22Rv1 (cell line): ENCODE measurements at regions not wholly inside any gene's neighbourhood (a gene's known extent, or its start where the extent isn't known, plus 50 kb on each side); places are given as distances from the start of the nearest gene placed in this dataset.
"Not testable (repeated sequence)": the region's sequence is repeated elsewhere in the genome, so short reads cannot be mapped to it uniquely, and the experiment has no call there.

Experiments
- H3K27ac ChIP-seq: fragments of 450-650 bp; 2 replicates; pipeline ENCODE4 v1.5.1; 2017
- ZFX ChIP-seq: fragments of 450-650 bp; IDR thresholded peaks from 2 replicates; pipeline ENCODE4 v1.6.1; 2017; ENCODE audit warnings: antibody characterized with exemption, borderline replicate concordance
- TF ChIP-seq, protein P1 (sequence below): fragments of 450-650 bp; IDR thresholded peaks from 2 replicates; pipeline ENCODE4 v1.5.1; 2017; ENCODE audit warnings: mild to moderate bottlenecking

DNA sequence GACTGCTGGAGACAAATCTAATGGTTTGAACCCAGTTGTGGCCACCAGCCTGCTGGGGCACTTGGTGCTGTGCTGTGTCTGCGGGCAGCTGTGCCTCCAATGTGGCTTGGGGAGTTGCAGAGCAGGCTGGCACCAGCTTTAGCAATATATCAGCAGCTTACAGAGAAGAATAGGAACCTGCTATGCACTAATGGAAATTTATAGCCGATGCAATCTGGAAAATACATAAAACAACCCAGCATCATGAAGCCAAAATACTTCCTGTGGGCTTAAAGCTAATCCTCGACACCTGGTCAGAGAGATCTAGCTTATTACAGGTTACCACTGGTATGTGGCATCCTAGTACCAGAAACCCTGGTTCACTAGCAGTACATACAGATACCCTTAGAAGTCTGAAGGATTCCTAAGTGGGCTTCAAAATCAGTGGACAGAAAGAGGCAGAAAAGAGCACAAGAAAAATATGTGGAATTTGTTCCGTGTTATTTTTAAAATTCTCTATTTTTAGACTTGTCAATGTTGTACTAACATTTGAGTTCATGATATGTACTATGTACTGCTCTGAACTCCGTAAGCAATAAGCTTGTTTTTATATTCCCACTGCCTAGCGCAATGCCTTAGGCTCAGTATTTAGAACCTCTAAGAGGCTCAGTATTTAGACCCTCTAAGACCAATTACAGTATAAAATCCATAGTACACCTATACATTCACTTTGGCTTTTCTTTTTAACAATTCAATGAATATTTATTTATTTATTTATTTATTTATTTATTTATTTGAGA is 194.7 kb downstream of the UXS1 start:
- H3K27ac ChIP-seq, result no peak overlapping the region

DNA sequence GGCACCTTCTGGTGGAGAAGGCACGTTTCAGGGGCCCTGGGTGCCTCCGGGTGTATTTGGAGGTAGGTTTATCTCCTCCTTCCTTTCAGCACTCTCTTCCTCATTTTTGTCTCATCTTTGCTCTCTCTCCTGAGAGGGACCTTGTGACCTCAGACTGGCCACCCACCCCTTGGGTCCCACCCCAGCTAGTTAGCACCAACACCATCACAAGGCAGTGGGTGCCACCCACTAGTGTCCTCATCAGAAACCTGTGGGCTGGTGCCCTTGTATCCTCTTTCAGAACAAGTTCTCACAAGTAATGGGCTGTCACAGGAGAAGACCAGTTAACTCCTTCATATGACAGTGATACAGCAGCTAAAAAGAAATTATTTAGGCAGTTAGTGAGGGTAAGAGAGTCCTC is 196.4 kb downstream of the UXS1 start:
- no peak for TF ChIP-seq ZFX
- H3K27ac ChIP-seq, result no peak overlapping the region

More for the DNA sequence above, 194.7 kb downstream of the UXS1 start:
- TF ChIP-seq, protein P1, sequence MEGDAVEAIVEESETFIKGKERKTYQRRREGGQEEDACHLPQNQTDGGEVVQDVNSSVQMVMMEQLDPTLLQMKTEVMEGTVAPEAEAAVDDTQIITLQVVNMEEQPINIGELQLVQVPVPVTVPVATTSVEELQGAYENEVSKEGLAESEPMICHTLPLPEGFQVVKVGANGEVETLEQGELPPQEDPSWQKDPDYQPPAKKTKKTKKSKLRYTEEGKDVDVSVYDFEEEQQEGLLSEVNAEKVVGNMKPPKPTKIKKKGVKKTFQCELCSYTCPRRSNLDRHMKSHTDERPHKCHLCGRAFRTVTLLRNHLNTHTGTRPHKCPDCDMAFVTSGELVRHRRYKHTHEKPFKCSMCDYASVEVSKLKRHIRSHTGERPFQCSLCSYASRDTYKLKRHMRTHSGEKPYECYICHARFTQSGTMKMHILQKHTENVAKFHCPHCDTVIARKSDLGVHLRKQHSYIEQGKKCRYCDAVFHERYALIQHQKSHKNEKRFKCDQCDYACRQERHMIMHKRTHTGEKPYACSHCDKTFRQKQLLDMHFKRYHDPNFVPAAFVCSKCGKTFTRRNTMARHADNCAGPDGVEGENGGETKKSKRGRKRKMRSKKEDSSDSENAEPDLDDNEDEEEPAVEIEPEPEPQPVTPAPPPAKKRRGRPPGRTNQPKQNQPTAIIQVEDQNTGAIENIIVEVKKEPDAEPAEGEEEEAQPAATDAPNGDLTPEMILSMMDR, result no peak
- TF ChIP-seq ZFX, result no peak

DNA sequence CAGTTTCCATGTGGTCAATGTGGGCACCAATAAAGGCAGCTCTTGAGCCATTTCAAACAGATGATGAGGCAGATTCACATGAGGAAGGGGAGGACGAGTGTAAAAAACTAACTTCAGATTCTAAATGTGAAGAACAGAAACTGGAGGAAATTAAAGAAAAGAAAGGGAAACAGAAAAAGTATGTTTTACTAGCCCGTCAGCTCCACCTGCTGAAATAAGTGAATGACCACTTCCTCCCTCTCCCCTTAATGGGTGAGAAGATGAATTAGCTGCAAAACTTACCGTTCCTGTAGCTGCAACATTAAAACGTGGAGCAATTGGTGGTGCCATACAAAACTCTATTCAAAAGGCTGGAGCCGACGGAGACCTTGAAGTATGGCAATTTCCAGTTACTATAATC is 203.5 kb downstream of the UXS1 start:
- TF ChIP-seq, protein P1, result no peak
- no peak for TF ChIP-seq ZFX
- H3K27ac ChIP-seq, result no peak overlapping the region

DNA sequence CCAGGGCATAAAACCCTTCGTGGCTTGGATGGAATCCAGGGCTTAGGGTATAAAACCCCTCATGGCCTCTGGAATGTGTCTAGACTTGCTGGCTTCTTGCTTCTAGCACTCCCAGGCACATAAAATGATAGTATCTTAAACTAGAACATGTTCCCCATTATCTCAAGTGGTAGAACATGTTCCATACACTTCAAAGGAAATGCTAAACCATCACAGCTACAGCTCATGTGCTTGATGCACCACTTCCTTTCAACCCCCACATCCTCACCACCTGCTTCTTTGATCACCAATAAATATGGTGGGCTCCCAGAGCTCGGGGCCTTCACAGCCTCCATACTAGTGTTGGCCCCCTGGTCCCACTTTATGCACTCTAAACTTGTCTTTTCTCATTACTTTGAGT is 204.3 kb downstream of the UXS1 start:
- not testable (repeated sequence) for H3K27ac ChIP-seq

DNA sequence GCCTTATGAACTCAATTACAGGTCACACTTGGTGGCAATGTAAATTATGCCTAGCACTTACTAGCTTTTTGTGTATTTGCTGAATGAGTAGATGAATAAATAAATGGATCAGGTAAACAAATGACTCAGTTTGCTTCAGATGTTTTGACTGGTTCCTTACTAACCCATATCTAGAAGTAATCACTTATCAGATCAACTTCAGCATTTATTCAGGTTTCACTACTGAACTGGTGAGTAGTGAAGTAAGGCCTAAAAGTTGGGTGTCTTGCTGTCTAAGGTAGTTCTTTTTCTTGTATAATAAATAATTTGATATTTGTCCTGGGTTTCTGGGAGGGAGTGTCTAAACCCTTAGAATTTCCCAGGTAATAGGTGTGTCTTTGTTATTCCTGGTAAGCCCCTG is 205.0 kb downstream of the UXS1 start:
- H3K27ac ChIP-seq, result no peak overlapping the region
- TF ChIP-seq, protein P1, result no peak
- TF ChIP-seq ZFX, result no peak

DNA sequence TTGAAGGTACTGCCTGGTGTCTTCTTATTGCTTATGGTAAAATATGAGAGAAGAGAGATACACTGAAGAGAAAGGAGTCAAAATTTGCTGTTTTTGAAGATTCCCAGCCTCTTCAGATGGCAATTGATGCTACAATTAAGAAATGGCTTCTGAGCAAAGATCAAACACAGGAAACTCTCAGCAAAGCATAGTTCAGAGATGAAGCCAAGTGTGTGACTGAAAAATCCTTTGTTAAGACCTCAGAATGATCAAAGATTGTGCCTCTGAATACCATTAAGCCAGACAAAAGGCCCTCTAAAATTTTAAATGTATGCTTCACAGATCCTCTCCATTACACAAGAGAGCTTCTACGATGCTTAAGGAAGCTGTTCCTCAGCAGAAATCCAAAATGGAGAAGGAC is 216.3 kb downstream of the UXS1 start:
- no peak overlapping the region for H3K27ac ChIP-seq
- TF ChIP-seq ZFX, result no peak
- TF ChIP-seq, protein P1, result no peak

DNA sequence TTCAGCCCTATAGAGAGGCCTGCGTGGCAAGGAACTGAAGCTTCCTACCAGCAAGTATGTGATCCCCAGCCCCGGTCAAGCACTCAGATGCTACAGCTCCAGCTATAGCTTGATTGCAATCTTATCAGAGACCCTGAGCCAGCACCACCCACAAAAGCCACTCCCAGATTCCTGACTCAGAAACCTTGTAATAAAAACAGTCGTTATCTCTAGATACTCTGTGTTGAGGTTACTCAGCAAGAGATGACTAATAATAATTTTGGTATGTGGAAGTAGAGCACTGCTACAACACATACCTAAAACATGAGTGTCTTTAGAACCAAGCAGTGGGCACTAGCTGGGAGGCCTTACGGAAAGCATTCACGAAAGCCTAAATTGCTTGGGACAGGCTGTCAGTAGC is 216.9 kb downstream of the UXS1 start:
- no peak overlapping the region for H3K27ac ChIP-seq
- TF ChIP-seq, protein P1, result no peak
- no peak for TF ChIP-seq ZFX

DNA sequence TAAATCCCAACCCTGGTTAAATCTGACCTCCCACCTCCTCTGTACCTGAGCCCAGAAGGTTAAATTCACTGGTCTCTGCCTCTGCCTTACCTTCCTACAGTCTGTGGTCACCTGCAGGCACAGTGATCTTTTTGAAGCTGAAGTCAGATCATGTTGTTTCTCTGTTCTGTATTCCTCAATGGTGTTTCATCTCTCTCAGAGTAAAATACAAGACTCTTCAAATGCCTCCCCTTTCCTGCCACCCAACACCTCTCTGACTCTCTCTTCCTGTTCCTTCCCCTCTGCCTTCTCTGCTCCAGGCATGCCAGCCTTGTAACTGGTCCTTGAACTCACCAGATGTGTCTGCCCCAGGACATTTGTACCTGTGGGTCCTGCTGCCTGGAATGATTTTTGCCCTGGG is 219.3 kb downstream of the UXS1 start:
- TF ChIP-seq, protein P1, result no peak
- no peak for TF ChIP-seq ZFX
- H3K27ac ChIP-seq, result no peak overlapping the region
